Breast epithelium (tissue), 3 donors: ENCODE measurements at regions not wholly inside any gene's neighbourhood (a gene's known extent, or its start where the extent isn't known, plus 50 kb on each side); places are given as distances from the start of the nearest gene placed in this dataset.

ENCODE experiments used
- POLR2A ChIP-seq: fragments of 450-650 bp; IDR thresholded peaks from one replicate; pipeline ENCODE4 v1.6.1; 2016; ENCODE audit warnings: antibody characterized with exemption, mild to moderate bottlenecking, moderate library complexity
- POLR2AphosphoS5 ChIP-seq, 3 donors: sonication (generic); formaldehyde crosslinking; IDR thresholded peaks; one replicate each; pipeline ENCODE4 v1.6.1; 2017; ENCODE audit warnings: antibody characterized with exemption in 3 of 3
- TF ChIP-seq, protein P1 (sequence below), 3 donors: fragments of 450-650 bp; IDR thresholded peaks; one replicate each; pipeline ENCODE4 v1.5.1; 2016 to 2017; ENCODE audit warnings: antibody characterized with exemption in 3 of 3, mild to moderate bottlenecking in 3 of 3, moderate library complexity in 3 of 3

GRCh38 chr9:99606957-99607356 is 214.7 kb upstream of the NR4A3 start:
- TF ChIP-seq, protein P1, sequence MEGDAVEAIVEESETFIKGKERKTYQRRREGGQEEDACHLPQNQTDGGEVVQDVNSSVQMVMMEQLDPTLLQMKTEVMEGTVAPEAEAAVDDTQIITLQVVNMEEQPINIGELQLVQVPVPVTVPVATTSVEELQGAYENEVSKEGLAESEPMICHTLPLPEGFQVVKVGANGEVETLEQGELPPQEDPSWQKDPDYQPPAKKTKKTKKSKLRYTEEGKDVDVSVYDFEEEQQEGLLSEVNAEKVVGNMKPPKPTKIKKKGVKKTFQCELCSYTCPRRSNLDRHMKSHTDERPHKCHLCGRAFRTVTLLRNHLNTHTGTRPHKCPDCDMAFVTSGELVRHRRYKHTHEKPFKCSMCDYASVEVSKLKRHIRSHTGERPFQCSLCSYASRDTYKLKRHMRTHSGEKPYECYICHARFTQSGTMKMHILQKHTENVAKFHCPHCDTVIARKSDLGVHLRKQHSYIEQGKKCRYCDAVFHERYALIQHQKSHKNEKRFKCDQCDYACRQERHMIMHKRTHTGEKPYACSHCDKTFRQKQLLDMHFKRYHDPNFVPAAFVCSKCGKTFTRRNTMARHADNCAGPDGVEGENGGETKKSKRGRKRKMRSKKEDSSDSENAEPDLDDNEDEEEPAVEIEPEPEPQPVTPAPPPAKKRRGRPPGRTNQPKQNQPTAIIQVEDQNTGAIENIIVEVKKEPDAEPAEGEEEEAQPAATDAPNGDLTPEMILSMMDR (IDR thresholded peaks at IDR 0.05), result no peak
- TF ChIP-seq POLR2A (no peak), POLR2AphosphoS5 (IDR thresholded peaks at IDR 0.05) (no peak)
